Right kidney (tissue), 1 donor: ENCODE measurements at regions not wholly inside any gene's neighbourhood (a gene's known extent, or its start where the extent isn't known, plus 50 kb on each side); places are given as distances from the start of the nearest gene placed in this dataset.

Experiments used
- DNase-seq: peaks from one replicate; pipeline ENCODE4 v3.0.0-alpha.2; 2016

DNA sequence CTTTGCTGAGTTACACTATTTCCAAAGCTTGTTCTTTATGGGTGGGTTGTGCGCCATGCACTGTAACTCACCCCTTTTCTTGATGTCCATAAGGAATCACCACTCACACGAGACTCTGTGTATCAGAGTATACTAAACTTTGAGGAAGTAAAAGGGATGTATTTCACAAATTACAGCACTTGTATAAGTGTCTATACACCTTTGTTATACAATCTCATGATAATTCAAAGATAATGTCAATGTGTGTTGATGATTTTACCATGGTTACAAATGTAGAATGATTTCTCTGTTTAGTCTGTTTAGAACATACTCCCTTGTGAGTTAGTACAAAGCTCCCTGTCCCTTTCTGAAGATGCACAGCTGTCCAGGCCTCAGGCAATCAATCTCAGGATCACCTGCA is 922.2 kb upstream of the MAP3K7 start:
- DNase-seq = no peak

DNA sequence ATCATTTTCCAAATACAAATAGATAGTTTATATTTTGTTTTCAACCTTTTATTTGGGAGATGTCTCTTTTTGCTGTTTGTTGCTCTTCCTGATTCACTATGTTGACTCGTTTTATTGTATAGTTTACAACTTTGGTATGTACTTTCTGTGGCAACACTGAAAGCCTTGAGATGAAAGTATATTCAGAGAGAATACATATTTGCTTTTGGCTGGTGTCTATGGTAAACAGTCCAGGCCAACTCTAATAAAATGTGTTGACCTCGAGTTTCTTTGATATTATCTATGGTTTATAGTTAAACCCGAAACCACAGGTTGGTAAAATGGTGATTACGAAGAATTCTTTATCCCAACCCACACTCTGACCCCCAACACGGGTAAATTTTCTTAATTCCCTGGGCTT is 919.6 kb upstream of the MAP3K7 start:
- no peak for DNase-seq

DNA sequence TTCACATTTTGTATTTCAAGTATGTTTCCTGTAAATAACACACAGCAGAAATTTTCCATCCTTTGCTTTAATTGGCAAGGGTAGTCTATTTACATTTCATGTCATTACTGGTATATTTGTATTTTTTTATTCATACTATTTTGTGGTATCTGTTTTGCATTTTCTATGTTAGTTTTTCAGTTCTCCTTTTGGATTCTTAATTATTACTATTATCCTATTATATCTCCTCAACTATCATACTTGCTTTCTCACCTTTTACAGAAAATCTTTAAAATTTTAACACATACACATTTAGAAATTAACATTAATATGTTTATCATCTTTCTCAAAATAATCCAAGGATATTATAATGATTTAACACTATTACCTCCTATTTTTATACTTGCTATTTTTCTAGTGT is 918.3 kb upstream of the MAP3K7 start:
- no peak for DNase-seq

DNA sequence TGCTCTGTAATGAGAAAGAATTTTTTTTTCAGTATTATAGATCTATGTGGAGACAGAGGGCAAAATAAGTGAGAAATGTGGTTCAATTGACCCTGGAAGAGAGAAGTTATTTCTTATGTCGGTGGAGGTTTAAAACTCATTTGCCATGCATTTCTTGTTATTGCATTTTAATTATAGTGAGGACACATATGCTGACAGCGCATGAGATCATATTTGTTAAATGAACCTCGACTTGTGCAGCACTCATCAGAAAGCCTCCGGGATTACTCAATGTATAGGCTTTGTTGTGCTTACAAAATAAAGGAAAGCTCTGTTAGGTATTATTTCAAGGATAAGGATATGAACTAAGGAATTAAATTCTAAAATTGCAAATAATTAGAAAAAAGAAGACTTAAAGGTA is 915.1 kb upstream of the MAP3K7 start:
- DNase-seq = no peak

DNA sequence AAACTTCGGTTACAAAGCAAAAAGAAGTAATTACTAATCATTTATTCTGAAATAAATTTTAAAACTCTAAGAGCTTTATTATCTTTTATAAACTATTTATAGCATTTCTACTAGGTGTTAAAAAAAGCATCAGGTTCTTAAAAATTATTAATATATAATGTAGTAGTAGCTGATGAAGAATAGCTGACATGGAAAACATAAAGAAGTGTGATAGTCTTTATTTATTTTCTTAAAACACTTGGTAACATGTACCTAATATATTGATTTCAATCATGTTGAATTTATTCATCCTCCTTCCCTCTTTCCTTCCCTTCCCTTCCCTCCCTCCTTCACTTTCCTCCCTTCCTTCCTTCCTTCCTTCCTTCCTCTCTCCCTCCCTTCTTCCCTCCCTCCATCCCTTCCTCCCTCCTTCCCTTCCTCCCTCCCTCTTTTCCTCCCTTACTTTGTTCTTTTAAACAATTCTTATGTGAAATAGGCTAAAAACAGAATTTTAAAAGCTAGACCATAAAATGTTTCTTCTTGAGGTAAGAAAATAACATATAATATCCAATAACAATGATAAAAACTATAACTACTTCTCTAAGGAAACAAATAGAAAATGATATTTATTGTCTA is 913.9 kb upstream of the MAP3K7 start:
- no peak for DNase-seq

DNA sequence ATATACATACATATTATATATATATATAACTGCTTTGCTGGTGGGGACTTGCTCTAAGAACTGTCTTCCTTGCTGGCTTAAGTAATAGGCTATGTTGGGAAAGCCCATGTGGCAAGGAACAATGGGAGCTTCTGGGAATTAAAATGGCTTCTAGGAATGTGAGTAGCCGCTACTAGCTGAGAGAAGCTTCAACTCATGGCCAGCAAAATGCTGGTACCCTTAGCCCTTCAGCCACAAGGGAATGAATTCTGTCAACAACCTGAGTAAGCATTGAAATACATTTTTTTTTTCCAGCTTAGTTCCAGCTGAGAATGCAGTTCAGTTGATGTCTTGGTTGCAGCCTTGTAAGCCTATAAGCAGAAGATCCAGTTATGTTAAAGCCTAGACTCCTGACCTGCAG is 911.7 kb upstream of the MAP3K7 start:
- no peak for DNase-seq

DNA sequence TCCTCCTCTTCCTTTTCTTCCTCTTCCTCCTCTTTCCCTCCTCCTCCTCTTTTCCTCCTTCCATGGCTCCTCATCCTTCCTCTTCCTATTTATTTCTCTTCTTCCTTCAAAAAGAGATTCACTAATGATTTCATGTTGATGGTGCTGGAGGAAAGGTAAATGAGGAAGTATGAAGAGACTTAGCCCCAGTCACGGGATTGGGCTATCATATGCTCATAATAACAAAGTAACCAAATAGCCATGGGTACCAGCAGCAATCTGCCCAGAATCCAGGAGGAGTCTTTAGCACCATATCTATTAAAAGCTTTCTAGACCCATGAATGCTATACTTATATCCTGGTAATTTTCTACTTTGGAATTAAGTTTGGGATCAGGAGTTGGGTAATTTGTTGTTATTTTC is 910.9 kb upstream of the MAP3K7 start:
- DNase-seq = no peak

DNA sequence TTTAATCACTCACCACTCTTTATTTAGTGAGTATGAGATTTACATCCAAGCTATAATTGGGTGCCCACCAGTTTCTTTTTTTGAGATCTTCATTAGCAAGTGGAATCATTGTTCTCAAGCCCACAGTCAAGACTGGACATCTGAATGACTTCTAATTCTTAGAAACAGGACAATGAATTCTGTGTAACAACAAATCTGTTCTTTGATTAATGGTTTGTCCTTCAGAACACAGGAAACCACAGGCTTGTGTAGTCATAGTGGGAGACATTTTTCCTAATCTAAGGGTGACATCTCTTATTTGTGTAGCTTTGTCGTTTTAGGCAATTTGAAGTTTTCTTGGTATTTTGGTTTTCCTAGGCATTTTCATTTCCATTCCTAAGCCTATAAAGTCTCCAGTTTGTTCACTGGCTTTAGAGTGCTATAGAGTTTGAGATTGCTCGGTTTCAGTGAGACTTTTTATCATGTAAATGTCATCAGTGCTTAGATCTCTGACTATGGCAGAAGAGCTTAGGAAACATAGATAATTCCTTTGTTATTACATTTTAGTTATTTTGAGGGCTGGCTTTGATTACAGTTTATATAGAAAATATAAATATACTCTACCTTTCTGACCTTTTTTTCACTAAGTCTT is 903.9 kb upstream of the MAP3K7 start:
- DNase-seq = no peak

DNA sequence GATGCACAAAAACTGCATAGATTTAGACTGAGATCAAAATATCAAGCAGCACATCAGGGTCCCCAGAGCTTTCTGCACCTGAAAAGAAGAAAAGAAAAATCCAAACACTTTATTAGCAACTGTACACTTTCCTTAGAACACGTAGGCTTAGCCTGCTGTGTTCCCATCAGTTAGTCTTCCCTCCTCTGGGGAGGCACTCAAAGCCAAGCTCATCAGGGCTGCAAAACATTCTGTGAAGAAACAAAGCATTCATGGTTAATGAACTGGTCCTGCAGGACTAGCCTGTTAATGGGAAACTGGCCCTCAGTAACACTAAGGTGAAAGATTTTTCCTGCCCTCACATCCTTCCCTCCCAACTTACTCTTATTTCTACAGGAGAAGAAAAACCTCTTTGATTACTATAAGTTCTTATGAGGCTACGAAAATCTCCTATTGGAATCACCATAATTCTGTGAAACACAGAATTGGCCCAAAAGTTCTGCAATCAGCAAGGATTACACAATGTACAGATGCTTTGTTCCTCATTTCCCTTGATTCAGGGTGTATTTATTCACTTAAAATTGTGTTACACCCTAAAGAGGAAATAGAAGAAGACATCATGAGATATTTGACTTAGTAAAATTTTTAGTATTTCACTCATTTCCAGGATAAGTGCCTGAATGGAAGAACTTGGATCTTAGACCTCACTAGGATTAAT is 901.0 kb upstream of the MAP3K7 start:
- DNase-seq = no peak

DNA sequence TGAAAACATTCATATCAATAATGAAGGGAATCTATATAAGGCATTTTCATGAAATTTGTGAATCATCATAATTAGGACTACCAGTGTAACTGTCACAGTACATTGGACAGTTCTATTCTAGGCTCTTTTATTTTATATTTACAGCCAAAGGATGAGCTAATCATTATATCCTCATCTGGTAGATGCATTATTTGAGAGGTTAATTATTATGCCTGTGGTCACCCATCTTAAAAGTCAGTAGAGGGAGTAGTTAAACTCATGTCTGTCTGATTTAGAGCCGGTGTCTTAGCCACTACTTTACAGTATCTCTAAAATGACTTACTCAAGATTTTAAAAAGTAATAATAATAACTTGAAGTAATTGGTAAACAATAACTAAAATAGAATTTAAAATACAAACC is 899.3 kb upstream of the MAP3K7 start:
- no peak for DNase-seq

DNA sequence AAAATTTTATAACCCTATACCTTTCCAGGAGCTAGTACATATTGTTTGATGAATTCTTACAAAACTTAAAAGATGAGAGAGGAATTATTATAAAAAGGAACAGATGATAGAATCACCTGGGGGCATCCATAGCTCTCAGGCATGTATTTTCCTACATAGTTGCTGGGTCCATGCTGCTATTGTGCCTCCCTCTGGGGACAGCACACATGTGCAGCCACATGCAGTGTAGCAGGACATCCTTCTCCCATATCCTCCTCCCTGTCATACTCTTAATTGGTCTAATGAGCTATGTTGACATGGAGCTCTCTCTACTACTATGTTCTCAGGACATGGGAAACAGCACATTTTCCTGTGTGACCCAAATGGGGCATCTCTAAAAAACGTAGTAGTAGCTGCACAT is 898.2 kb upstream of the MAP3K7 start:
- no peak for DNase-seq

DNA sequence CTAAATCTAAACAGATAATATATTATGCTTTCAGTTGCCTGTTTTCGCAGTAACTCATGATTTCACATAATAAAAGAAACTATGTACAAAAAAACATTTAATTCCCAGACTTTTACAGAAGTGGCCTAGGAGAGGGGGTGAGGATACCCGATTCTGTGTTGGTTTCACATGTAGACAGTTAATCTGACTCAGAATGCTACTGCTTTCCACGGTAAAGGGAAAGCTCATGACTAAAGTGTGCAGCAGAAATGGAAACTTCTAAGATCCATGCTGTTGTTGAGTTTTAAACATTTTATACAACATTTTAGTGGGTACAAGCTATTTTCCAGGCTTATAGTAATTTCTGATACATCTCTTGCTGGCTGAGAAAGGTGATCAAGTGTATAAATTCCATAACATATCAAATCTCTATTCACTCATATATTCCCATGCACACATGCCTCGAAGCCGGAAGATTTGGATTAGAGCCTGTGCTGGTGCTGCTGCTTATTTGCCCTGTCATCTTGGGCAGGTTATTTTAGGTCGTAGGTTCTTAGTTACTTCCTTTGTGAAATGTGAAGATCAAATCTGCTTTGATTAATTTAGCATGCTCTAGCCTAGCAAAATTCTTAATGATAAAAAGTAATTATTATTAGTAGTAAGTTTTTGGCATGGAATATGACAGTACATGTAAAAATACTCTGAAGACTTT is 896.7 kb upstream of the MAP3K7 start:
- no peak for DNase-seq

DNA sequence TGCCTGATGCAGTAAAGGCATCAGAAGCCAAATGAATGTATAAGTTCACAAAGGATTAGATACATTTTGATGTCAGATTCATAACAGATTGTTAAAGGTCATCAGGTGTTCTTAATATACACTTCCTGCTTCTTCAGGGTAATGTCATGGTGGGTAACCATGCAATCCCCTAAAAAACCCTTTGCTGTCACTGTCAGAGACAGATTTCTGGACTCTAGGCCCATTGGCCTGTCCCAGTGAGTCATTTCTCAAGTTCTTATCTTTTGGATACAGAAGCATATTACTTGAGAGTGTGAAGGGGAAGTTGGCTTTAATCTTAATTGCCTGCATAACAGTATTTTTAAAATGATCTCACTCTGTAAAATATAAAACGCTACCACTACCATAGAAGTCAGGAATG is 895.6 kb upstream of the MAP3K7 start:
- DNase-seq = no peak

DNA sequence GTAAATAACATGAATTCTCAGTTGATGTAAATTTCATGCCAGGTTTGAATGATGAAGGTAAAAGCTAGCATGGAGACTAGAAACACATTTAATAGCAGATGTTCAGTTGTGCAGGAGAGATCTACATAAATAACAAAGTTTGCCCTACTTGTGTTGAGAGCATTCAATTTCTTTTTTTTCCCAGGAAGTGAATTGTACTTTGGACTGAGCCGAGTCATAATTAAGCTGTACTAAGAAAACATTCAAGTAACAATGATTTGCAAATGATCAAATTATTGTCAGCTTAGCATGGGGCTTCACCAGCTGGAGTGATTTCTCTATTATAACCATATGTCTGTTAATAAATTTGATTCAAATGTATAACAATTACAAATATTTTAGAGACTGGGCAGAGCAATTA is 893.5 kb upstream of the MAP3K7 start:
- no peak for DNase-seq

DNA sequence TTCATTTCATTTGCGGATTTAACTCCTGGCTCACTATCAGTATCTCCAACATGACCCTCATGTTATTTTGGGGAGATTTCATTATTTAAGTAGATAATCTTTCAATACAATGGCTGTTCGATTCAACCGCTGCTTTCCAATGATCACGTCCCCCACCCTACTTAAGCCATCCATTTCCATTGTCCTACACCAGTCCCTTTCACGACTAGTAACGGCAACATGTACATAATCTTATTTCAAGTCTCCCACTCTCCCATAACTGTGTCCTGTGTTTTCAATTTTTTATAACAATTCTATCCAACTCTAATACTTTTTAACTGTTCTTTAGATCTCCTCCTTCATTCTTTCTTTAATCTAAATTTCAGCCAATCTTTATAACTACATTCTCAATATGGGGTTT is 890.8 kb upstream of the MAP3K7 start:
- DNase-seq = no peak

DNA sequence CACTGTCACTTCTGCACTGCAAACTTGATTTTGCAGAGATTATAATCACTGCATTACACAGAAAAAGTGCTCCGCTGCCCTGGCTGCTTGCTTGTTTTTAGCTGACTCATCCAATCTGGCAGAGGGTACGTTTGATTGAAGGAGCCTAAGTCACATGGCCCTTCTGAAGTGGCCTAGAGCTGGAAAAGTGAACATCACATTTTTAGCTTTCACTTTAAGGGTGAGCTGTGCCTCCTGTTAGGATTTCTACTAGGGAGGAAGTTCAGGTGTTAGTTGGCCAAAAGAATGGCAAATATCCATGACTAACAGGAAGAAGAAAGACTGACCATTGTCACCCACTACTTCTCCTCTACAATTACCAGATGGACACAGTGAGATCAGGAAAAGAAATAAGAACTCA is 889.1 kb upstream of the MAP3K7 start:
- DNase-seq = no peak

DNA sequence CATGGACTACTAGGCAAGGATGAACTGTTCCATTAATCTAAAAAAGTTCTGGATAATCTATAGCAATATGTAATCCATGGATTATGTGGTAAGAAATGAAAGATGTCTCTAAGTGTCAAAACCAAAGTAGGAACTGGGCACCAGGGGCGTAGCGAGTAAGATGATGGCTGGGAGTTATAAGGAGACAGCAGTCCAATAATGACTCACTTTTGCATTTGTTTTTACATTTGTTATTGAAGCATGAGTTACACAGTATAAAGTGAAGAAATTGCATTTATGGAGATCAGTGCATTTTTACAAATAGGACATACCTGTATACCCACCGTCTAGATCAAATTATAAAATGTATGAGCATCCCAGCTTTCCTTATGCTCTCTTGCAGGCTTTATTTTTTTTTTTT is 878.5 kb upstream of the MAP3K7 start:
- no peak for DNase-seq

DNA sequence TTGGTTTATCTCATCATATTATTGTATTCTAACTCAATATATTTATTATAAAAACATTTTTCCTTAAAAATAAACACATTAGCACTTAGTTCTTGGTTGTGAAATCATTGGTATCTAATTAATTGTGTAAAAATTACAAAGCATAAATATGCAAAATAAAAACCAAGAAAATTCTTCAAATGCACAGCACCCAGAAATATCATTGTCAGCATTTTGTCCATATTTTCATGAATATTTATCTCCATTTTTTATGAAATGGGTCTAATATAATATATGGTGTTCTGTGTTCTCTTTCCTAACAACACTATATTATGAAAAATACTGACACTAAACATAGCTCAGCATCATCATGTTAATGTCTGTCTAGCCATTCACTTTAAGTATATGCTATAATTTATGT is 877.8 kb upstream of the MAP3K7 start:
- DNase-seq = no peak

DNA sequence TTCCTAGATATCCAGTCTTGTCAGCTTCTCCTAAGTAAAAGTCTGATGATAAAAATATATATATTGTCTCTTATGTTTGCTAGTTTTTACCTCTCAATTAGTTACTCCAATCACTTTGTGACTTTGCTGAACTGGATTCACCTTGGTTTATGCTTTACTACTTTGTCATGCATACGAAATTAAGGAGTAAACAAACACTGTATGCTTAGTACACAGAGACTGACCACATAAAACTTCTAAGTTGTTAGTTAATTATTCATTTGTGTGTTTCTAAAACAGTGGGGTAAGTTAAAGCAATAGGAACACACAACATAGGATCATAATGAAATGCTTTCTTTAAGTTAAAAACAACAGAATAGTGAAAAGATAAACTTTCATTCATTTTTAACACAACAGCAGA is 877.3 kb upstream of the MAP3K7 start:
- no peak for DNase-seq

DNA sequence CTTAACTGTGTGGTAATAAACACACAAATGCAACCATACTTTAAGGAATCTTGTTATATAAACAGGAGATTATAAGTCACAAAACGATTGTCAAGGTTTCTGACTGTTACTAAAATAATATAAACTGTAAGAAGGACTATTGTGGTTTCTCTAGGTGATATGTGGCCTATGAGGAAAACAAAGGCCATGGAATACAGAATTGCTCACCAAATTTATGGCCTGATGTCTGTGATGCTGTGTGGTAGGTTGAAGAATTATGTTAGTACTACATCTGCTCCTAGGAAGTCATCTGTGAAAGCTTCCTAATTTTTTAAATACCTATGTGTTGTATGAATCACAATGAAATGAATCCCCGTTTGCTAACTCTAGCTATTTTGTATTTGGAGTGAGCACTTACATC is 875.4 kb upstream of the MAP3K7 start:
- no peak for DNase-seq

DNA sequence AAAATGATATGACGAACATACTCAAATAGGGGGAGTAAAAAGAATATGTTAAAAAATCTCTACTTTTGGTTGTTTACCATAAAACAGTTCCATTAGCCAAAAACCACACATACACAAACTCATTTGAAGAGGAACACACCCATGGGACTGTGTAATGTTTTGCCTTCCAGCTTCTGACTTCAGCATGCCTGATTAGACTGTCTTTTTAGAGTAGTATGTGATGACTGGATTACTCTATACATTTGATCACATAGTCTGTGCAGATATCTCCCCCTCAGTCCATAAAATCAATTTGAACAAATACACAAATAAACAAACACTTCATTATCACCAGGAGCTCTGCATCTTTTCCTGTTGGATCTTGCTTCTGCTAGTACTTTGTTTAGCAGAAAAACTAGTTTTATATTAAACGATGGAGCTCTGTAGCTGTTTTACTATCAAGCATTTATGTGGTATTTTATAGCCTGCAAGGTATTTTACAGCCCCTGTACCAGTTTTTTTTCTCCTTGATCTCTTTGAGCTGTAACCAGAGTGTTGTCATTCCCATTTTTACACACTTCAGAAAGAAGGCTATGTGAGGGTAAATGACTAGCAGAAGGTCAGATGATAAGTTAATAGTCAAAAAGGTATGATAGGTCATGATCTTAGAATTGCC is 866.5 kb upstream of the MAP3K7 start:
- no peak for DNase-seq

DNA sequence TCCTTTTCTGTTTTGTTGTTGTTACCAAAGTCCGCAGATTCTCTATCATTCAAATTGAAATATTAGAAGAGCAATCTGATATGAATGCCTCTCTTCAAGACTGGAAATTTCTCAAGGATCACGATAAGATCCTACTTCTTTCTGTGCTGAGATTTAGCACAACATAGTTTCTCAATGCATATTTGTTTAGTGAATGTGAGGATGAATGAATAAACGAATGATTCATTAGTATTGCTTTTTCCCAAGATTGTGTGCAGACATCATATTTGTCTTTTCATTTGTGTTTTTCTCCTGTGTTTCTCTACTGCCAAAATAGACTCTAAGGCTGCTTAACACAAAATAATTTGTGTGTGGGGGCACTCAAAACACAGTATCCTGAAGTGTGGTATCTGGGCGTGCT is 862.7 kb upstream of the MAP3K7 start:
- no peak for DNase-seq
